GM18873 (cell line): ENCODE measurements at regions not wholly inside any gene's neighbourhood (a gene's known extent, or its start where the extent isn't known, plus 50 kb on each side); places are given as distances from the start of the nearest gene placed in this dataset.

Experiments used
- ATAC-seq: cut with Tn5 transposase; IDR thresholded peaks from one replicate; pipeline ENCODE4 v1.9.1; 2021; ENCODE audit warnings: mild to moderate bottlenecking, moderate library complexity, moderate number of reproducible peaks; ENCODE audit not compliant: unreplicated experiment, low FRiP score

DNA sequence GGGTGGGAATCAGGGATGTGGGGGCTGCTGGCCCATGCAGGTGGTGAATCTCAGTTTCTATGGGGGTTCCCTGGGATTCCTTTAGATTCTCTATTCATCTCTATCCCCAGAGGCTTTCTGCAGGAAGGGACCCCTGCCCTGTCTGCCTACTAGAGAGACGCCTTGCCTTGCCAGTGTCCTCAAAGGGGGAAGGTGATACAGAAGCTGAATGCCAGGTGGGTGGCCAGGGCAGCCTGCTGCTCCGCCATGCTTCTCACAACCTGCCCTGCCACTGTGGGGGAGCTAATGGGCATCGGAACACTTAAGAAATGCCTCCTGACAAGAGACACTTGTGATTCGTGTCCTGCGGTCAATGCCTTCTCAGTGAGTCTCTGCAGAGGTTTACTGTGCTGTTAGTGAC is 368.4 kb downstream of the EN1 start:
- no peak for ATAC-seq

GRCh38 chr2:118477111-118477862 is 370.2 kb downstream of the EN1 start:
- no peak for ATAC-seq

DNA sequence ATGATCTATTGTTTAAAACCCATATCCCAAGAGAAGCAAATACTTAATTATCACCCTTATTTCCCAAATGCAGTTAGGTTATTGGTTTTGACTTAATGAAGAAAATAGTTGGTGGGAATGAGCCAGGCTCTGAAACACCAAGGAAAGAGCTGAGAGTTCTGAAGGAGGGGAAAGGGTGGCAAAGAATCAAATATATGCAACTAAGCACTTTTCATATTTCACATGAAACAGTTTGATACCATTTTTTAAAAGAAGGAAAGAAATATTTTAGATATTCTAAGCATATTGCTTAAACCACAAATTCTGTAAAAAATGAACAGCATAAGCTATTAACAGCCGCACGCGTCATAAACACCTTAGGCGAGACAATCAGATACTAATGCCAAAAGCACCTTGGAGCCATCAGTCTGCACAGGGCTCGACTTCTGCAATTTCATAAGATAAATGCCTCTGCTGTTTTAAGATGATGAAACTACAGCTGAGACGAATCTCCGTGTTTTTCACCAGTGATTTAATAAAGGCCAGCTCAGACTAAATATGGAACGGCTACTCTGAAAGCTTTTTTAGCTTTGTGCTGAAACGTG is 371.7 kb downstream of the EN1 start:
- ATAC-seq: no peak

GRCh38 chr2:118474541-118474920 is 372.9 kb downstream of the EN1 start:
- ATAC-seq: no peak

- ATAC-seq: no peak
Measured at GRCh38 chr2:118473846-118474540, 373.5 kb downstream of the EN1 start.

GRCh38 chr2:118473241-118473640 is 374.2 kb downstream of the EN1 start:
- ATAC-seq: no peak

- ATAC-seq: no peak
Measured at GRCh38 chr2:118470297-118470696, 377.2 kb downstream of the EN1 start.

DNA sequence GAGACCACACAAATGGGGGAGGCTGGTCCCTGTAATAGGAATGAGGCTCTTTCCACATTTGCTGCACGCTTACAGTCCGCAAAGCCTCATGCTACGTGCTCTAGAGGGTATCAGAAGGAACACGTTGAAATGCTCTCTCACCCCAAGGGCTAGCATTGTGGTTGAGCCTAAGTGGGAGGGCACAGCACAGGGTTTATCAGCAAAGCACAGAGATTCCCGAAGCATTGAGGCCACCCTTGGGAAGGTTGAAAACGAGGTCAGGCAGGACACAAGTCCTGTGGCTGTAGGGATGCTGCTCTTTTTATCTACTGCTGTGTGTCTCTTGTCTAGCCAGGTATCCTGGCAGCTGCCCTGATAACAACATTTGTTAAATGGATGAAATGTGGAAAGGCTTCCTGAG is 378.3 kb downstream of the EN1 start:
- ATAC-seq: no peak

DNA sequence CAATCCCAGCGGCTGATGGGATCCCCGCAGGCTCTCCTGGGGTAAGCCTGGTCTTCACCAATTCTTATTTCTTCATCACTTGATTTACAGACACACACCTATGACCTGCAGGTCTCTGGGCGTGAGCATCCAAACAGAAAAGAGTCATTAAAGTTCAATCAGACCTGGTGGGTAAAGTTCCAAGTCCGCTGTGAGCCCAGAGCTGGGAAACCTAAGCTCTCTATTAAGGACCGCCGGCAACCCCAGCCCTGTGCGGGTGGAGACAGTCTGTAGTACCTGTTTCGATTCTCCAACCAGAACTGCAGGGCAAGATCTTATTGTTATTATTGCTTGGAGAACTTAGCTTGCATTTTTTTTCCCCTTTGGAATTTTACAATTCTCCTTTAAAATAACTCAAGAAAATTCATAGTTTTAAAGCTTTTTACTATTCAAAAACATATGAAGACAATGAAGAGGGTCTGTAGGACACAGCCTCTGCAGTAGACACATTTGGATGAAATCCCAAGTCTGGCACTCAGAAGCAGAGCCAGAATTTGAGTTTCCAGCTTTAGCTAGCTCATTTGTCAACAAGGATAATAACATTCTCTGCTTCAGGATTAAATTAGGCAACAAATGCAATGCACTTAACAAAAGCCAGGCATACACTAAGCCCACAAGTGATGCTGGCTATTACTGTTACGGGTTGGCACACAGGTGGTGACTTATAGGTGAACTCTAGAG is 376.4 kb downstream of the INSIG2 start:
- ATAC-seq: no peak

DNA sequence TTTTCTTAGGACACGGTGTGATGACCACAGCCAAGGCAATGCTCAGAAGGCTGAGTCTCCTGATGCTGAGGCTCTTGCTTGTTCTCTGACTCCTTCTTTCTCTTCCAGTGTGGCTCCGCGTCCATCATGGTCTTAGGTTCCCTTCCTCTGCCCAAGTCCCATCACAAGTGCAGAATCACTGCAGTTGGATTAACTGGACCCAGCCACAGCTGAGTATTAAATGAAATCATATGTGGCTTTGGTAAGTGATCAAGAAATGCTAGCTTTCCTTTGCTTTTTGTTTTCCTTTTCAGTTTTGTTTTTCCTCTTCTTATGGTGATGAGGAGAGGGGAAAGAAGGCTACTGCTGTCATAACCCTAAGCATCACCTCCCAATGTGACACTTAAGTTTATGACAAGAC is 375.8 kb downstream of the INSIG2 start:
- ATAC-seq: no peak

DNA sequence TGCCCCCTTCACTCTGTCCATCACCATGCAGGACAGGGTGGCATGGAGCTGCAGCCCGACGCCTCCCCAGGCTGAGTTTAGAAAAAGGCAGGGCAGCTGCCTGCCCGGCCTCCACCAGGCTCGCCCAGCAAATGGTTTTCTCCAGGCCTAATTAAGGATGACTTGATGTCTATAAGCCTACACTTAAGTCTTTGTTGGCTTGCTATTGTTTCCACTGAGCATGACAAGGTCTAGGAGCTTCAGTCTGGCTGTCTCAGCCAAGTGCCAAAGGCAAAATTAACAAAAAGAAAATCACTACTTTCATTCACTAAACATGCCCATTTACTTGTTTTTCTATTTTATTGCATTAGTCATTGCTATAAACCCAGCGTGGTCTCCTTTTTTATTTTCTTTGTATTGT is 372.2 kb downstream of the INSIG2 start:
- ATAC-seq: no peak

DNA sequence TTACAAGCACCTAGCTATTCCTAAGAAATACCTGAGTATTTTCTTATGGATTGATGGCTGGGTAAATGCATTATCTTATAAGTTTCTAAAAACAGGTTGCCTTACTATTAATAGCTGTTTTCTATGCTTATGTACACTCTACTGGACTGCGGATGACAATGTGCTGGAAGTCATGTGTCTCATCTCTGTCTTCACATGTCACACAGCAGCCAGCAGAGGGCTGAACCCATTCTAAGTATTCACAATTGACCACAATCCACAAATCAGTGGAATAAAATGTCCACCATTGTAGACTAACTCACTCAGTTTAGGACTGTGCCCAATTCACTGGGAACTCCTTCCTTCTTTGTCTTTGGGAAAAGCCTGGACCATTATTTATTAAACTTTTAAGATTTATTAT is 371.2 kb downstream of the INSIG2 start:
- no peak for ATAC-seq

- ATAC-seq: no peak
Measured at GRCh38 chr2:118457951-118458350, 369.7 kb downstream of the INSIG2 start.

GRCh38 chr2:118449401-118449800 is 361.1 kb downstream of the INSIG2 start:
- ATAC-seq: no peak

- no peak for ATAC-seq
Measured at GRCh38 chr2:118443596-118443995, 355.3 kb downstream of the INSIG2 start.

DNA sequence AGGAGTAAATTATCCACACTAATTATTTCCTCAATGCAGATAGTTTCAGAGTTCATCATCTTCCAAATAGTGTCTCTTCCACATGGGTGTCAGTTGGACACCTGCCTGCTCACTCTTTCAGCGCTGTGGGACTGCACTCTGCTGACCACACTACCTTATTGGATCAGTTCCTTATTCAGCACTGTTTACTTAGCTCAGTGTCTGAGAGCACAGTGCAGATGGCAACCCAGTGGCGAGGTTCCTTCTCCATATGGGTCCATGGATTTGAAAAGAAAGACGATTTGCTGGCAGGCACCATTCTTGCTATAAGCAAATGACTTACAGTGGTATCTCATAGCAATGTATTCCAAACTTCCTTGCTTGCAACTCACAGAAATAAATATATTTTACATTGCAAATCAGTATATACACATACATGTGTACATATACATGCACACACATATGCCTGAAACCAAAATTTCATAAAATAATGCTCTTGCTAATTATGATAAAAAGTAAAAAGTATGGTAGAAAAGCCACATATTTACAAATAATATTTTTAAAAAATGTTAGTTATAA is 354.8 kb downstream of the INSIG2 start:
- ATAC-seq: no peak

DNA sequence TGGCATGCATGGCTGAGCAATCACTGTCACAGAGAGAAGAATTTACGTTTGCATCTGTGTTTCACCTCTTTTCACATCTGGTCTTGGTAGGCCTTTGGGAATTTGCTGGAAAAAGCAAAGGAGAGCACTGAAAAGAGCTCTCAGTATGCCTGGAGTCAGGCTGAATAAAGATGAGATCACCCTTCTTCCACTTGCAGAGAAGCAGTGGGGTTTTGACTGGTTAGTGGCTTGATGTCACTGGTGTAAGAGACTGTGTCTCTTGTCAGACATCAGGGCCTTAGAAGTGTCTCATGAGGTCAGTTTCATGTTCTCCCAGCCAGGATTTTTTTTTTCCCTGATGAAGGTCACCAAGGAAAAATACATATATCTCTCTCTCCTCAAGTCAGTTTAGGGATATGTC is 353.8 kb downstream of the INSIG2 start:
- no peak for ATAC-seq

DNA sequence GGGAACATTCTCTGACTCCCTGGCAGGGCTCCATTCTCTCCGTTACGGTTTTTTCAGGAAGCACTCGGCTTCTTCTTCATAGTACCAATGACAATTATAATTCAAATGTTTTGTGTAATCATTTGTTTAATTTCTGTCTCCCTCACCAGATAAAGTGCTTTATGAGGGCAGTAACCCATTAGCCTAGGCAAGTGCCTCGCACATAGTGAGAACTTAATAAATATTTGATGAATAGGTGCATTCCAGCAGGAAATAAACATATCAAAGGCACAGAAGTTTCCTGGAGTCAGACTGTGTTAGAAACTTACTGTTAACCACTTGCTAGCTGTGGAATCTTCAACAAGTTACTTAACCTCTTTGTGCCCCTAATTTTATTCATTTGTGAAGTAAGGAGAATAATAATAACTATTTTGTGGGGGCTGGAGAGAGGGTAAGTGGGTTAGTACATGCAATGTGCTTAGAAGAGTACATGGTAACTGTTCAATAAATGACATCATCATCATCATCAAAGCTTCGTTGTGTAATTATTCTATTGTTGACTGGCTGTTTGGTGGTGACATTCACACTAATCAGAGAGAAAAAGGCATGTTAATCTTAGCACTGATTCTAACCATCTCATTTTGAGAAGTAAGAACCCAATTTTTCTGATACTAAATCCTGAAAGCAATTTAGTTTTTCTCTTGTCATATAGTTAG is 352.3 kb downstream of the INSIG2 start:
- ATAC-seq: no peak

DNA sequence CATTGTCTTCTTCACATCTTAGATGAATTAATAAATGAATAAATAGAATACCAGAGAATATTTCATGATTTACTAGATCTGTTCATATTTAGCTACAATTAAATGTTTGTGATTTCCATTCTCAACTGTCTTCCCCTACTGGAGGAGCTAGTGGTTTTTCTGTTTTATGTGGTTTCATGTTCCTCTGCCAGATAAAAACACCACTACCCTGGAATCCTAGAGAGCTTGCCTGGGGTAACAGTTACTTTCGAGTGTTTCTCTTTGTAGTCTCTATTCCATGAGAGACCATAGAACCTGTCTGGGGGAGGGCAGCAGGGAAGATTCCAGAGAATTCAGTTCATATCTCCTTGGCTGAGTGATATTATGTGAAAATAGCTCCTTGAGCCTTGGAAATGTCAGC is 349.2 kb downstream of the INSIG2 start:
- no peak for ATAC-seq

DNA sequence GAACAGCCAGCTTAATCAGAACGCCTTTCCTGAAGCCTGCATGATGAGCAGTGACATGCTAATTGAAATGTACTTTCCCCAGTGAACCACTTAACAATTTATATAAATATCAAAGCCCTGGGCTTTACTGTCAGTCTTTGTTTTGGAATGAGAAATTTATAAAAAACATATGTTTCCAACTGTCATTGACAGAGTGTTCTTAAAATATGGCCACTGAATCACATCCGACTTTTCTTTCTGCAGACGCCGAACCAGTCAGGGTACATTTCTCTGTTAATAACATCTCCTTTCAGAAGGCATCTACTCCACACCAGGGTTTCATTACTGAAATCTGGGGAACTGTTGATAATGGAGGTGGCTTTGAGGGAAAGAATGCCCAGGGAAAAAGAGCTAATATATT is 343.7 kb downstream of the INSIG2 start:
- no peak for ATAC-seq
